Activated CD4-positive, alpha-beta memory T cell treated with anti-CD3 and anti-CD28 coated beads for 36 hours (primary cell): ENCODE measurements at regions not wholly inside any gene's neighbourhood (a gene's known extent, or its start where the extent isn't known, plus 50 kb on each side); places are given as distances from the start of the nearest gene placed in this dataset.

Experiments
- CTCF ChIA-PET: fragments of 350-600 bp; sonication (Branson Sonifier 250); formaldehyde crosslinking; loops from one replicate; lab custom pipeline; 2021; ENCODE audit warnings: antibody characterized with exemption, inconsistent platforms; lab: Charles Lee
- POLR2A ChIA-PET: fragments of 350-600 bp; sonication (Branson Sonifier 250); formaldehyde crosslinking; loops from one replicate; lab custom pipeline; 2021; ENCODE audit warnings: antibody characterized with exemption; lab: Charles Lee
- DNase-seq: peaks from one replicate; pipeline ENCODE4 v3.0.0-alpha.2; 2020
- H3K27ac Mint-ChIP-seq: one replicate; pipeline ENCODE4 v1.8.0; 2021; ENCODE audit warnings: mixed read lengths
- H3K27me3 Mint-ChIP-seq: one replicate; pipeline ENCODE4 v1.8.0; 2021; ENCODE audit warnings: mixed read lengths
- H3K36me3 Mint-ChIP-seq: one replicate; pipeline ENCODE4 v1.8.0; 2021; ENCODE audit warnings: mixed read lengths
- H3K4me1 Mint-ChIP-seq: one replicate; pipeline ENCODE4 v1.8.0; 2021; ENCODE audit warnings: low read depth, mixed read lengths
- H3K4me3 Mint-ChIP-seq: one replicate; pipeline ENCODE4 v1.8.0; 2021; ENCODE audit warnings: mild to moderate bottlenecking, mixed read lengths
- H3K9me3 Mint-ChIP-seq: one replicate; pipeline ENCODE4 v1.8.0; 2021; ENCODE audit warnings: mixed read lengths
- intact Hi-C: fragments of 100-400 bp; cut with micrococcal nuclease; formaldehyde crosslinking; loops from one replicate; pipeline ENCODE4 v1.15.1; 2023

DNA sequence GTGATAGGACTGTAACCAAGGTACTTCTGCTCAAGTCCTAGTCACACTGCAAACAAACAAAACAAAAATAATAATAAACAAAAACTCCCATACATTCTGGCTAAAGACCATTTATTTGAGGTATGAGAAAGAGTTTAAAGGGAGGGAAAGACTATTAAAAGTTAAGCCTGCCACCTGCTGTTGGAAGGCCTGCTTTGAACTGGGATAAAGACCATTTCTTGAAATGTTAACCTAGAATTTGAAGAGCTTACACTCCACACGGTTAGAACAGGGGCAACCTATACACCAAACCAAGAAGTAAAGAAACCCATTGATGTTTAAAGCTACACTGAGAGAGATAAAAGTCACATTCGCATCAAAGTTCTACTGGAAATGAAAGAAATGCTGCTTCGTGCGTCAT lies 548.7 kb upstream of the DIPK2B start:
- Mint-ChIP-seq H3K27ac (peak overlapping the region; percentile 60), H3K27me3 (no peaks in the 10 kb centered on the region), H3K36me3 (peaks cover 37% of the 10 kb centered on the region), H3K4me1 (peaks cover 17% of the 10 kb centered on the region), H3K9me3 (no peaks in the 10 kb centered on the region), H3K4me3 (no peak overlapping the region)
- DNase-seq, result no peak
- POLR2A ChIA-PET, result no interaction called here
- intact Hi-C loops, result no loop called here
- CTCF ChIA-PET, result no interaction called here

DNA sequence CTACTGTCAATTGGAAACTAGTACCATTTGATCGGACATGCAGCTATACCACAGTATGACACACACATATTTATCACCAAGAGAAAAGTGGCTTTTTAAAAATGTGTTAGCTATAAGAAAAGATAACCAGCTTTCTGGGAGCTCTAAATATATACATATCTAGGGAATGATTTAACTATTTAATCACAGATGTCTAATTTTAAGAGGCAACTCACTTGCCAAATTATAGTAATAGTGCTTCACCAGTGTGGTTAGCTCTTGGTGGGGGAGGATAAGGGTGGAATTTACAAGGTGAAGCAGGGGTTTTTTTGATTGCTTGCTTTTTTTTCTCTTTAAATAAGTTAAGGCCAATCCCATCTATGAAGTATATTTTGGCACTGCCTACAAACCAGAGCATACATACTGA lies 547.7 kb upstream of the DIPK2B start:
- no peaks in the 10 kb centered on the region for H3K27me3 Mint-ChIP-seq
- no peaks in the 10 kb centered on the region for H3K9me3 Mint-ChIP-seq
- intact Hi-C loops, result no loop called here
- DNase-seq, result no peak
- H3K36me3 Mint-ChIP-seq, result peaks cover 42% of the 10 kb centered on the region
- H3K4me3 Mint-ChIP-seq, result no peak overlapping the region
- CTCF ChIA-PET, result no interaction called here
- H3K4me1 Mint-ChIP-seq, result peaks cover 19% of the 10 kb centered on the region
- POLR2A ChIA-PET, result interaction anchor here (1.1 kb wide), 1 partner anchor 17 kb away, joined by 3 read pairs; no protein-coding TSS in a partner anchor
- peak overlapping the region; percentile 33 for H3K27ac Mint-ChIP-seq

DNA sequence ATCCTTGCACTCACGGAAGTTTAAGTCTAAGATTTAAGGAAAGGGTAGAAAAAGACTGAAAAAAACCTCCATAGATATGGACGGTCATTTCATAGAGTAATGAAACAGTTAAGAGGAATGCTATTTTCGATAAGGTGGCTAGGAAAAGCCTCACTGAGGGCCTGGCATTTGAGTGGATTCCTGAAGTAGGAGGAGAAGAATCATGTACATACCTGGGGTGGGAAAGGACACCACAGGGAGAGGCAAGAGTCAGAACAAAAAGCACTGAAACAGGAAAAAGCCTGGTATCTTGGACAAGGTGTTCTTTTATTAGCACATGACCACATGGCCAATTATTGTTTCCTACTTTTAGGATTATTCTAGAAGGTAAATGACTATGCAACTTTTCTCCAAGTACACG lies 547.2 kb upstream of the DIPK2B start:
- intact Hi-C loops, result no loop called here
- POLR2A ChIA-PET, result interaction anchor here (1.1 kb wide), 1 partner anchor 18 kb away, joined by 3 read pairs; no protein-coding TSS in a partner anchor
- Mint-ChIP-seq H3K36me3 (peaks cover 42% of the 10 kb centered on the region), H3K4me1 (peaks cover 19% of the 10 kb centered on the region), H3K27ac (peak overlapping the region; percentile 18), H3K4me3 (no peak overlapping the region), H3K9me3 (no peaks in the 10 kb centered on the region), H3K27me3 (no peaks in the 10 kb centered on the region)
- CTCF ChIA-PET, result no interaction called here
- no peak for DNase-seq

DNA sequence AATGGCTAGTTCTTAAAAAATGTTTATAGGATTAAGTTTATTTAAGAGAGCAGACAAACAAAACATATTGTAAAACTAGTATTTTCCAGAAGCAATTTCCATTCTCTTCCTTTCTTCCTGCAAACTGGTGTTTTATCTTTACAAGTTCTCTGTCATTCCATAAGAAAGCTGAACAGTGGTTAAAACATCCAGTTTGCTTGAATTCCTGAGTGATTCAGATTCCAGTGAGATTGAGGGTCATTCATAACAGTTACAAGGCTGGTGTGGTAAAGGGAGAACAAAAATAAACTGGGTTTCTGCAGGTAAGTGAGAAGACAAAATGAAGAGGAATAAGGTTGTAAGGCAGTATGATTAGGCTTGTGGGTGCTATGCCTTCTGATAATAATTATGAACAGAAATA lies 544.8 kb upstream of the DIPK2B start:
- ChIA-PET POLR2A (no interaction called here), CTCF (no interaction called here)
- Mint-ChIP-seq H3K27me3 (no peaks in the 10 kb centered on the region), H3K9me3 (no peaks in the 10 kb centered on the region), H3K4me3 (no peak overlapping the region), H3K27ac (no peak overlapping the region), H3K36me3 (peaks cover 35% of the 10 kb centered on the region), H3K4me1 (peaks cover 19% of the 10 kb centered on the region)
- intact Hi-C loops, result no loop called here
- DNase-seq, result no peak

DNA sequence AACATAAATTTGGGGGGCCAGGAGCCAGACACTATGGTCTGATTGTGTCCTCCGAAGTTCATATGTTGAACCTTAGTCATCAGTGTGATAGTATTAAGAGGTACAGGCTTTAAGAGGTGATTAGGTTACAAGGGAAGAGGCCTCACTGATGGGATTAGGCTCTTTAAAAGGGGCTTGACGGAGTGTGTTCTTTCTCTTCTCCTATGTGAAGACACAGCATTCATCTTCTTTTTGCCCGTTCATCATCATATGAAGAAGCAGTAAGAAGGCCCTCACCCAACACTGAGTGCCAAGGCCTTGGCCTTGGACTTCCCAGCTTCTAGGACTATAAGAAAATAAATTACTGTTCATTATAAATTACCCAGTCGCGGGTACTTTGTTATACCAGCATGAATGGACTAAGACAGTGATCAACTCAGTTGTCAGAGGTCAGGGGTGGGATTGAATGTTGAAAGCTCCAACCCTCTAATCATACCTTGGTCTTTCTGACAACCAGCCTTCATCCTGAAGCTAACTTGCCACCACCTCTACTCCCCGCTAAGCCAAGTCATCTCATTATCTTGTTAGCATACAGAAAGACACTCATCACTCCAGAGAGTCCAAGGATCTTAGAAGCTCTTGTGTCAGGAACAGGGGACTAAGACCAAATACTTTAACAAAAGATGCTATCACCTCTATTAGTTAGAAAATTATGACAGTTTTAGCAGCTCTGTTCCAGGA lies 543.4 kb upstream of the DIPK2B start:
- intact Hi-C loops, result no loop called here
- no peak overlapping the region for H3K4me3 Mint-ChIP-seq
- peaks cover 19% of the 10 kb centered on the region for H3K4me1 Mint-ChIP-seq
- H3K9me3 Mint-ChIP-seq, result no peaks in the 10 kb centered on the region
- CTCF ChIA-PET, result interaction anchor here (1.4 kb wide), 1 partner anchor 228 kb away, joined by 4 read pairs; no protein-coding TSS in a partner anchor
- DNase-seq, result no peak
- H3K36me3 Mint-ChIP-seq, result peaks cover 30% of the 10 kb centered on the region
- peak overlapping the region; percentile 18 for H3K27ac Mint-ChIP-seq
- H3K27me3 Mint-ChIP-seq, result no peaks in the 10 kb centered on the region
- POLR2A ChIA-PET, result interaction anchor here (1.0 kb wide), 2 partner anchors 12 to 29 kb away, joined by 3 read pairs; no protein-coding TSS in a partner anchor

DNA sequence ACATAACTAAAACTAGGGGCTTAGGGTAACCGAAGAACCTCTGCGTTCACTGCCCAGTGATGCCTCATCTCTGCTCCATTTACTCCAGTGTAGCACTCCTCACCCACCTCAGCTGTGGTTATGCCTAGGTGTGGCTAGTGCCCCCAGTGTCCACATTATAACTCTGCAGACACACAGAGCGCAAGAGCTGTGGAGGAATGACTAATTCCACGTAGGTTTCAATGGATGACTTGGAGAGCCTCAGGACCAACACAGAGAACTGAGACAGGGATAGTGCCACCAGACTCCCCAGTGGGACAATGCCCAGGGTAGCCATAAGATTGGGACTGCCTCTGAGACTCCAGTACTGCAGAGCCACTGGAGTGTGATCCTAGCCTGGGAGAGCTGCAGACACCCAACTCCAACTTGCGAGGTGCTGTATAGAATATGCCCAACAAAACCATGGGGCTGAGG lies 542.4 kb upstream of the DIPK2B start:
- DNase-seq, result no peak
- CTCF ChIA-PET, result interaction anchor here (1.1 kb wide), 1 partner anchor 32 kb away, joined by 3 read pairs; no protein-coding TSS in a partner anchor
- peaks cover 27% of the 10 kb centered on the region for H3K36me3 Mint-ChIP-seq

DNA sequence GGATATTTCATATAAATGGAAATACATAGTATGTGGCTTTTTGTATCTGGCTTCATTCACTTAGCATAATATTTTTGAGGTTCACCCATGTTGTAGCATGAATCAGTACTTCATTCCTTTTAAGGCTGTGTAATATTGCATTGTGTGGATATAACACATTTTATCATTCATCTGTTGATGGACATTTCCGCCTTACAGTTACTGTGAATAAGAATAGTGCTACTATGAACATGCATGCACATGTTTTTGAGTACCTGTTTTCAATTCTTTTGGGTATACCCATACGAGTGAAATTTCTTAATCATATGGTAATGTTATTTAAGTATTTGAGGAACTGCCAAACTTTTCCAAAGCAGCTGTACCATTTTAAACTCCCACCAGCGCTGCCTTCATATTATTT lies 539.6 kb upstream of the DIPK2B start:
- POLR2A ChIA-PET, result no interaction called here
- Mint-ChIP-seq H3K4me3 (no peak overlapping the region), H3K27me3 (no peaks in the 10 kb centered on the region), H3K4me1 (peaks cover 2% of the 10 kb centered on the region), H3K27ac (no peak overlapping the region), H3K9me3 (no peaks in the 10 kb centered on the region), H3K36me3 (peaks cover 10% of the 10 kb centered on the region)
- CTCF ChIA-PET, result no interaction called here
- intact Hi-C loops, result no loop called here
- no peak for DNase-seq

More for the DNA sequence above, 542.4 kb upstream of the DIPK2B start:
- no peak overlapping the region for H3K27ac Mint-ChIP-seq
- no peak overlapping the region for H3K4me3 Mint-ChIP-seq
- intact Hi-C loops, result no loop called here
- no peaks in the 10 kb centered on the region for H3K9me3 Mint-ChIP-seq
- no peaks in the 10 kb centered on the region for H3K27me3 Mint-ChIP-seq
- peaks cover 15% of the 10 kb centered on the region for H3K4me1 Mint-ChIP-seq
- POLR2A ChIA-PET, result interaction anchor here (1.0 kb wide), 1 partner anchor 13 kb away, joined by 3 read pairs; no protein-coding TSS in a partner anchor

DNA sequence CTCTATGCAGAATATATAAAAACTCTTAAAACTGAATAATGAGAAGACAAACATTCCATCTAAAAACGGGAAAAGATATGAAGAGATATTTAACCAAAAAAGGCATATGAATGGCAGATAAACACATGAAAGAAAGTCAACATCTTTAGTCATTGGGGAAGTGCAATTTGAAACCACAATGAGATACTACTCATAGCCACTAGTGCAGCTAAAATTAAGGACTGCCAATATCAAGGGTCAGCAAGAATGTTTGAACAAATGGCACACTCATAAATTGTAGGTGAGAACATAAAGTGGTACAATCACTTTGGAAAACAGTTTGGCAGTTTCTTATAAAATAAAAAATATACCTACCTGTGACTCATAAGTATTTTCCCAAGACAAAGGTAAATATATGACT lies 534.9 kb upstream of the DIPK2B start:
- ChIA-PET POLR2A (no interaction called here), CTCF (no interaction called here)
- Mint-ChIP-seq H3K4me1 (no peaks in the 10 kb centered on the region), H3K9me3 (peaks cover 3% of the 10 kb centered on the region), H3K4me3 (no peak overlapping the region), H3K27me3 (peaks cover 2% of the 10 kb centered on the region), H3K27ac (no peak overlapping the region), H3K36me3 (peaks cover 3% of the 10 kb centered on the region)
- intact Hi-C loops, result no loop called here
- no peak for DNase-seq

DNA sequence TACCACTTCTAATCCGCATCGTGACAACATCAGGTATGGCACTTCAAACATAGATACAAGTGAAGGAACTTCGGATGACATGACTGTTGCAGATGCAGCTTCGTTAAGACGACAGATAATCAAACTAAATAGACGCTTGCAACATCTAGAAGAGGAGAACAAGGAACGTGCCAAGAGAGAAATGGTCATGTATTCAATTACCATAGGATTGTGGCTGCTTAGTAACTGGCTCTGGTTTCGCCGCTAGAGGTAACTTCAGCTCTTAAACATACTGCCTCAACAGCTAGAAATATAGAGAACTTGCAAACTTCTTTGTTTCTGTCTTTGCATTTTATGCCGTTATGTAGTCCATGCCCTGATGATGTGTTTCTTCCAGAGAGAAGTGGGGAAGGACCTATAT lies 530.8 kb upstream of the DIPK2B start:
- no peaks in the 10 kb centered on the region for H3K4me1 Mint-ChIP-seq

DNA sequence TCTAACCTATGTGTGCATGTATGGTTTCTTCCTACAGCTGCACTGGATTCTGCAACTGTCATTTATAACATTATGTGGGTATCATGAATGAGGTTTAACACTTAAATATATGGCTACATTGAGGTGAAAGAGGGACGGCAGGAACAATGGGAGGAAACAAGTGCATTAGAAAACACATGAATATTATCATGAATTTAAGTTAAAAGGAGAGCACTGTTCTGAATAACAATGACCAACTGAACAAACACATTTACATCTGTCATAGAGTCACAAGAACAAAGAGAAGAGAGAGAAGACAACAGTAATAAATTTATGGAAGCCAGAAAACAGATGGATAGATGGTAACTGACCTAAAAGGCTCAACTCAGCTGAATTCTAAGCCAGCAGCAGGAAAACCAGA lies 527.1 kb upstream of the DIPK2B start:
- DNase-seq, result no peak
- H3K27ac Mint-ChIP-seq, result no peak overlapping the region
- no peaks in the 10 kb centered on the region for H3K36me3 Mint-ChIP-seq
- ChIA-PET CTCF (no interaction called here), POLR2A (no interaction called here)
- peaks cover 2% of the 10 kb centered on the region for H3K27me3 Mint-ChIP-seq
- H3K4me3 Mint-ChIP-seq, result no peak overlapping the region
- intact Hi-C loops, result no loop called here
- no peaks in the 10 kb centered on the region for H3K4me1 Mint-ChIP-seq
- H3K9me3 Mint-ChIP-seq, result no peaks in the 10 kb centered on the region

More for the DNA sequence above, 530.8 kb upstream of the DIPK2B start:
- intact Hi-C loops, result no loop called here
- ChIA-PET POLR2A (no interaction called here), CTCF (no interaction called here)
- Mint-ChIP-seq H3K27me3 (peaks cover 2% of the 10 kb centered on the region), H3K27ac (no peak overlapping the region), H3K9me3 (peaks cover 3% of the 10 kb centered on the region), H3K4me3 (no peak overlapping the region), H3K36me3 (peaks cover 3% of the 10 kb centered on the region)
- DNase-seq, result no peak

DNA sequence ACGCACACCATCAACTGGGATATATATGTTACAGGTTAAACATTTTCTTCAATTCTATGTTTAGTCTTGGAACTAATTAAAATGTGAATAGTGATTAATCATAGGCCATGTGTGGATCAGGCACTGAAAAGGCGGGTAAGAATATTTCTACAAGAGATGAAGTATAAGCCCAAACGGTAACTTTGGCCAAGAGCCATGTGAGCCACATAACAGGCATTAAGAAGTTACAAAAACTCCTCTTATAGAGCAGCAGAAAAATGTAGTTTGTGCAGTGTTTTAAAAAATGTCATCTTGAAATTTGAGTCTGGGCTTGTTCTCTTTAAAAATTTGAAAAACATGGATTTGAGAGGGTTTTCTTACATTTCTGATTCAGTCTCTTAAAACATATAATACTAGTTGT lies 521.8 kb upstream of the DIPK2B start:
- Mint-ChIP-seq H3K9me3 (no peaks in the 10 kb centered on the region), H3K4me1 (peaks cover 20% of the 10 kb centered on the region), H3K27ac (no peak overlapping the region), H3K27me3 (no peaks in the 10 kb centered on the region), H3K36me3 (no peaks in the 10 kb centered on the region), H3K4me3 (no peak overlapping the region)
- DNase-seq, result no peak
- intact Hi-C loops, result no loop called here
- CTCF ChIA-PET, result no interaction called here
- POLR2A ChIA-PET, result no interaction called here

DNA sequence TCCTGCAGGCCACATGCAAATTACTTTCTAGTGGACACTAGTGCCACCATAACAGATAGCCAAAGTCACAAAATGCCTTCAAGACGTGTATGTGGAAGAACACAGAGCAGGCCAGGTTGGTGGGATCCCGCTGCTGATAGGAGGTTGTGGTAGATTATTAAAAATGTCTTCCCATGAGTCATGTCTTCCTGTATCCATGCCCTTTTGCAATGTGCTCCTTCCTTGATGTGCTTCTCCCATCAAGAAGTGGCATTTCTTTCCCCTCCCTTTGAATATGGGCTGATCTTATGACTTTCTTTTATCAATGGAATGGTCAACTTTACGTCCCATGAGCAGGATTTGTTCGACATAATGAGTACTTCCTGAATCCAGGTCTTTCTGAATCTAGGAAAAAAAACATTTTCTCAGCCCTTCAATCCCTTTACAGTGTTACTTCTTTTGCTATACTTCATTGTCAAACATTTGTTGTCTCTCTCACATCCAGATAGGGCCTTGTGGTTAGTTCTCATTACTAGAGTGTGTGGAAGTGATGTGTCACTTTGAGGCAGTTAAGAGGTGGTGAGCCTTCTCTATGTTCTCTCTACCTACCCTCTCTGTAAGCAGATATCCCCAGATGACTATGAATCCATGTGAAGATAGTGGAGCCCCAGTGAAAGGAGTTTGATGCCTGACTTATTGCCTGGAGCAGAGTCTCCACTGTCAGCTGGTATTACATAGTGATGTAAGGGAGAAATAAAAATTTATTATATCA lies 519.2 kb upstream of the DIPK2B start:
- no peak for DNase-seq
- intact Hi-C loops, result loop anchor here (1.0 to 10.0 kb wide), 2 partner anchors 10 to 205 kb away; no protein-coding TSS in a partner anchor
- CTCF ChIA-PET, result no interaction called here
- Mint-ChIP-seq H3K4me1 (peaks cover 35% of the 10 kb centered on the region), H3K36me3 (no peaks in the 10 kb centered on the region), H3K9me3 (no peaks in the 10 kb centered on the region), H3K27ac (no peak overlapping the region), H3K4me3 (no peak overlapping the region), H3K27me3 (no peaks in the 10 kb centered on the region)
- POLR2A ChIA-PET, result no interaction called here
